NCI-H128 (cell line): ENCODE measurements at regions not wholly inside any gene's neighbourhood (a gene's known extent, or its start where the extent isn't known, plus 50 kb on each side); places are given as distances from the start of the nearest gene placed in this dataset.
"Not testable (repeated sequence)": the region's sequence is repeated elsewhere in the genome, so short reads cannot be mapped to it uniquely, and the experiment has no call there.

Experiments
- DNase-seq: peaks from one replicate; lab custom pipeline; 2025; ENCODE audit not compliant: unreplicated experiment; lab: John Stamatoyannopoulos, UW

- DNase-seq = no peak
Measured at GRCh38 chr2:105691947-105692390, 52.7 kb upstream of the NCK2 start.

DNA sequence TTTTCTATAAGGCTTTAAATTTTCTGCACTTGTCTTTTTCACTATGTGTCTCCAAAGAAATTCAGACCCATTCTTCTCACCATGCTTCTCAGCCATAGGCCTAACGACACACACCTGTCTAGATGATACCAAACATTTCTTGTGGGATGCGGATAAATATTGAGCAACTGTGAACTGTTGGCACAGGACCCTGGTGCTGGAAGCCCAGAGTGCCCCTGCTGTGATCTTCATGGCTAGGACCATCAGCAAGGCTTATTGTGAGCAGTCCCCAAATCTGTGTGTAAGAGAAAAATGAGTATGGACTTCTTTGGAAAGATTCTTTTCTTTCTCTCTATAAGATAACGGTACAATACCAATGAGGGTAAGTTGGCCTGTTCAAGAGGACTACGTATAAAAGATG, 54.1 kb upstream of the NCK2 start:
- no peak for DNase-seq

- DNase-seq = no peak
Measured at GRCh38 chr2:105689484-105689883, 55.2 kb upstream of the NCK2 start.

GRCh38 chr2:105688946-105689345, 55.8 kb upstream of the NCK2 start:
- no peak for DNase-seq

DNA sequence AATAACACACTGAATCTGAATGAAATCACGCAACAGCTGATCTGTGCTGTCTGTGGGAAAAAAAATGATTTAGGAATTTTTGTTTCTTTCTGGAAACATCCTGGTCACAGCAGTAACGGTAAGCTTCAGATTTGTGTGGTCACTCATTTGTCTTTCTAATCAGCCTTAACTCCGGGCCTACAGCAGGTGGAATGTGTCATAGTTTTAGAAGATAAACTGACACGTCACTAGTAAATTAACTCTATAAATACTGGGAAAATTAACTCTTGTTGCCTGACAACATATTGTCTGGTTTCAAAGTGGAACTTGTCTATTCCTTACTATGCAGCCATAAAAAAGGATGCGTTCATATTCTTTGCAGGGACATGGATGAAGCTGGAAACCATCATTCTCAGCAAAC, 58.1 kb upstream of the NCK2 start:
- DNase-seq = no peak

DNA sequence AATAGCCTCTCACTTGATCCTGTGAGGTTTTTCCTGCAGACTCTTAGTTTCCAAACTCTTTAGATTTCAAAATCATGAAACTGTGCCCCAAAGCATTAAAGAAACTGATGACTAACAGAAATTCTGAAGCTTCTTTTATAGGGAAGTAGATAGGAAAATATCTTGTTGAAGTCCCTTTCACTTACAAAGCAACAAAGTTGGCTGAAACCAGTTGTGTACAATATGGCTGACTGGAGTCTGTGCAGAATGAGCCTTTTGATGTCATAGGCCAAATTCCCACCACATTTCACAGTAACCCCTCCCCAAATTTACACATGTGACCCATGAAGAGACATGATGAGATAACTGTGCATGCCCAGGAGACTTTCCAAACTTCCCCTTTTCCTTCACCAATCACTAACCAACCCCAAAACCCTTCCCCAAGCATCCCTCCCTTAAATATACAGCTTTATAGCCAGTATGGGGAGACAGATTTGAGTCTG, 61.7 kb upstream of the NCK2 start:
- DNase-seq = no peak

- DNase-seq = no peak
Measured at GRCh38 chr2:105682401-105682800, 62.3 kb upstream of the NCK2 start.

GRCh38 chr2:105681927-105682326, 62.8 kb upstream of the NCK2 start:
- DNase-seq = no peak

- DNase-seq = no peak
Measured at GRCh38 chr2:105680357-105680756, 64.4 kb upstream of the NCK2 start.

GRCh38 chr2:105678346-105678745, 66.4 kb upstream of the NCK2 start:
- no peak for DNase-seq

DNA sequence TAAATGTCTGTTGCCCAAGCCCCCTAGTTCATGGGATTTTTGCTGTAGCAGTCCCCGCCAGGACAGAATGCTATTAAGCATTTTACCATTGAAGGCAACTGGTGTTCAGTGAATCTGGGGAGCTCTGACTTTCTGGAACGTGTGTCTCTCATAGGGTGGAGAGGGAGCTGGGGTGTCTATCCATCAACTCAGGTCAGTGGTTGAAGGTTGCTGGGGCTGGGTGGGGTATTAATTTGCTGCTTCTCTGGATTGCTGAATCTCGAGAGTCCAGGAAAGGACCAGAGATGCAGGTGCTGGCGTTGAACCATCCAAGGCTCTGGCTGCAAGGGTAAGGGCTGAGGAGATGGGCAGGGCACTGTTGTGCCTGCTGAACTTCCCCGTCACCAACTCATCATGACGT, 66.8 kb upstream of the NCK2 start:
- no peak for DNase-seq

- DNase-seq = no peak
Measured at GRCh38 chr2:105675841-105676240, 68.9 kb upstream of the NCK2 start.

DNA sequence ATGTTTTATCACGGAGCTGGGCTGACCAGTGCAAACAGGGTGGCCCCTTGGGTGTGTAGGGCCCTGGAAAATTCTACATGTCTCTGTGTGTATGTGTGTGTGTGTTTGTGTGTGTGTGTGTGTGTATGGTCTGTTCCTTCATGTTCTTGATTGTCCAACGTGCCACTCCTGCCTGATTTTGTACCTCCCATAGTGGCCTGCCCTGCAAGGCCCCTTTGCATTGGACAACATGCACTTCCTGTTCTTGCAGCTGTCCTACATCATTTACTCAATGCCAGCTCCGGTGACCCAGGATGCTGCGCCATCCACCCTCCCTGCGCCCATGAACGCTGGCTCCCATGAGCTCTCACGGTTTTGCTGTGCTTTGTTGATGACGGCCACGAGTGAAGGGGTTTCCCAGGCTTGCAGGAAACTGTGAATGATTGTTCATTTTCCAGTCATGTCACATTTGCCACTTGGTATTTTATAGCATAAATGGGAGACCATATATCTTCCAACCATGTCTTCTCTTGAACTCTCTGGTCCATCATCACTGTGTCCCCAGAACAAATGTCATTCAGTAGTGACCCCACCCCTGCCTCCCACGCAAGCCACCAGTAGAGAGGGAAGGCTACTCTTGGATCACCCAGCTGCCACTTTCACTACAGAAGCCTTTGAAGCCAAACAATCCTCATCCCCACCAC, 69.7 kb upstream of the NCK2 start:
- no peak for DNase-seq

DNA sequence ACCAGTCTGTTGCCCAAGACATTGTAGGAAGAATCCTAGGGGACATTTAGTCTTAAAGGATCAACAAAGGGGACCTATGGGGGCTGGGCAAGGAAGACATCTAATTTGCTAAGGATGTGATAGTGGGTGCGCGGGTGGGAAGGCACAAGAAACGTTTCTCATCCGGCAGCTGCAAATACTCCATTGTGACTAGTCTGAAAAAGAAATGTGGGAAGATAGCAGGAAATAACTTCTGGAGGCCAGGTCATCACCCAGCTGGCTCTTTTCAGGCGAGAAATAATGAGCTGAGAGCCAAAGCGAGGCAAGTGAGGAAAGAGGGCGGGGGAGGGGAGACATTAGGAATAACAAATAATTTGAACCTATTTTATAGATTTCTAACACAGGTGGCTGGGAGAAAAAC, 70.3 kb upstream of the NCK2 start:
- no peak for DNase-seq

DNA sequence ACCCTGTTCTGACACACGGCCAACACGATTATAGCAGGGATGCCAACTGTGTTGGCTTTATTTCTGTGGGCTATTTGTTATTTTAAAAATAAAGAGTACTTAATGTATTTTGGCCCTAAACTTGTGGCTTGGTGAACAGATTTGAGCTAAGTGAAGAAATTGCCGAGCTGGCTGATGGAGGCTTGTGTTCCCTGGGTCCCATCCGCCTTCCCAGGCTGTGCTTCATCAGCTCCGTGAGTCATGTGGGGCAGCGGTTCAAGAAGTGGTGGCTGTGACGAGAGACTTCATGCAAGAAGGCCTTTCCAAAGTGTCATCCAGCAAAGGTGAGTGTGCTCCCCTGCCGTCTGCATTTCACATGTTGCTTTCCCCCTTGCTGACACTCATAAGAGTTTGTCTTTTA, 73.6 kb upstream of the NCK2 start:
- no peak for DNase-seq

DNA sequence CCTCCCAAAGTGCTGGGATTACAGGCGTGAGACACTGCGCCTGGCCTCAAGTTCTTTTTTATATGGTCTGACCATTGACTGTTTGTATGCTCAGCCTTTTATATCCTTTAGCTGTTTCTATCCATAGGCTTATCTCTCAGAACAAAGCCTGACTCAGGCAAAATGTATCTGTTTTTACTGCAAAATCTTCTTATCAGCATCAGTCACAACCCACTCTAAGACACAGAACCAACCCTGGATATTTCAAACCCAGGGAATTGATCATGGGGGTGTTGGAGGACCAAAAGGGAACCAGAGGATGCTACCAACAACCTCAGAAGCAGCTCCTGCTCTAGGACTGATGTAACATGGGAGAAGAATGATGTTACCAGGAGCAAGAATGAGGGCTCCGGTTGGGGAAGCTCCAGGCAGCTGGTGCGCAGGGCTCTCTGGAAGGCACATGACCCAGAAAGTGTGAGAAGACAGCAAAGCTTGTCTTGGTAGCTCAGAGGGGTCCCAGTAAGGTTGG, 75.3 kb upstream of the NCK2 start:
- DNase-seq = no peak

GRCh38 chr2:105665480-105665879, 79.2 kb upstream of the NCK2 start:
- DNase-seq = no peak

GRCh38 chr2:105660489-105660888, 84.2 kb upstream of the NCK2 start:
- no peak for DNase-seq

DNA sequence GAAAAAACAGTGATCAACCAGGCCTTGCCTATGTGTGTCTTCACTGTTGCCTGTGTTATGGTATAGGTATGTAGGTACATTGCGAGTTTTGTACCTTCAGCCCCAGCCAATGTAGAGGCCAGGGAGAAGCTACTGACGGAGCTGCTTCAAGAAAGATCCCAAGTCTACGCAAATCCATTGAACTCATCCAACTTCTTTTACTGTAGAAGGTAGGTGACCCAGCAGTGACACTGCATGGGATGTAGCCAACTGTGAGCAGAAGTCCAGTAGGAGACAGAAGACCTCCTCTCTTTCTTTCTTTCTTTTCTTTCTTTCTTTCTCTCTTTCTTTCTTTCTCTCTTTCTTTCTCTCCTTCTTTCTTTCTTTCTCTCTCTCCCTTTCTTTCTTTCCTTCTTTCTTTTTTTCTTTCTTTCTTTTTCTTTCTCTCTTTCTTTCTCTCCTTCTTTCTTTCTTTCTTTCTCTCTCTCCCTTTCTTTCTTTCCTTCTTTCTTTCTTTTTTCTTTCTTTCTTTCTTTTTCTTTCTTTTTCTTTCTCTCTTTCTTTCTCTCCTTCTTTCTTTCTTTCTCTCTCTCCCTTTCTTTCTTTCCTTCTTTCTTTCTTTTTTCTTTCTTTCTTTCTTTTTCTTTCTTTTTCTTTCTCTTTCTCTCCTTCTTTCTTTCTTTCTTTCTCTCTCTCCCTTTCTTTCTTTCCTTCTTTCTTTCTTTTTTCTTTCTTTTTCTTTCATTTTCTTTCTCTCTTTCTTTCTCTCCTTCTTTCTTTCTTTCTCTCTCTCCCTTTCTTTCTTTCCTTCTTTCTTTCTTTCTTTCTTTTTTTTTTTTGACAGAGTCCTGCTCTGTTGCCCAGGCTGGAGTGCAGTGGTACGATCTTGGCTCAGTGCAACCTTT, 88.7 kb upstream of the NCK2 start:
- not testable (repeated sequence) for DNase-seq

DNA sequence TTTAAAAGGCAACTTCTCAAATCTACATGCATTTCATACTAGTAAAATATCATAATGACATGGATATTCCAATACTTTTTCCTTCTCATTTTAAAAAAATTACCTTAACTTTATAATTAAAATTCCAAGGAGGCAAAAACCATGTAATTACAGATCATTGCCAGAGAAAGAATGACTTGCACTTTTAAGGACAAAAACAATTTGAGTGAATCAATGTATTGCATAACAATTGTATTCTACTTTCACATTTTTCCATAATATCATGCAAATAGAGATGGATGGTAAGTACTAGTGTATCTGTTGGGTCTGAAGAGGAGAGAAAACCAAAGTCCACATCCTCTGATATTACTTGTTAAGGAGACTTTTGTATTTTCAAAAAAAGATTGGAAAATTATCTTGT, 89.5 kb upstream of the NCK2 start:
- DNase-seq = no peak

DNA sequence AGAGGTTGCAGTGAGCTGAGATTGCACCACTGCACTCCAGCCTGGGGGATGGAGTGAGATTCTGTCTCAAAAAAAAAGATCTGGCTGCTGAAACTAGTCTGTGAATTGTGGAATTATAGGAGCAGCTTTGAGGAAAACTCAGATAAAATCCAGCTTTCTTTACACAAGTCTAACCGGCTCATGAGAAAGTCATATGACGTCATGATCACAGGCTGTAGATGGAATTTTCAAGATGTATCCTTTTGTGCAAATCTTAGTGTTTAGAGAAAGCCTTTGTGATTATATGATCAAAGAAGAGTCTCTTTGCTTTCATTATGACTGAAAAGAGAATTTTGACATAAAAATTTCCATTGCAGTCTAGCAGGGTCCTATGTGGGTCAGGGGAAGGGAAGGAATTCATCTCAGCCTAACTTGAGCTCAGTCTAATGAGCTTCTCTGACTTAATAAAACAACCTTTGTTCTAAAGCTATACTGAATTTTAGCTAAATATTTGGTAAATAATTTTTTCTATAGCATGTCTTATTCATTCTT, 90.2 kb upstream of the NCK2 start:
- DNase-seq = no peak

- DNase-seq = no peak
Measured at GRCh38 chr2:105653302-105653701, 91.4 kb upstream of the NCK2 start.
